CD4-positive, CD25-positive, alpha-beta regulatory T cell (primary cell): ENCODE measurements at regions not wholly inside any gene's neighbourhood (a gene's known extent, or its start where the extent isn't known, plus 50 kb on each side); places are given as distances from the start of the nearest gene placed in this dataset.
"Not testable (repeated sequence)": the region's sequence is repeated elsewhere in the genome, so short reads cannot be mapped to it uniquely, and the experiment has no call there.

ENCODE experiments used
- ATAC-seq, 2 donors: fragments of 150-1000 bp; cut with Tn5 transposase; one replicate each; pipeline ENCODE4 v1.10.0; 2021; ENCODE audit warnings: low read depth in 2 of 2, moderate number of reproducible peaks in 2 of 2, moderate library complexity in 1 of 2
- DNase-seq, 3 donors: peaks; one replicate each; pipeline versions ENCODE4 v3.0.0 to v3.0.0-alpha.2; 2012 to 2022; ENCODE audit warnings: mixed read lengths in 1 of 3
- H3K27ac ChIP-seq: one replicate; pipeline ENCODE4 v1.7.0; 2013; ENCODE audit warnings: mild to moderate bottlenecking, low read length; ENCODE audit not compliant: insufficient read depth, poor library complexity, severe bottlenecking
- H3K27me3 ChIP-seq: one replicate; pipeline ENCODE4 v1.7.0; 2013; ENCODE audit warnings: low read length; ENCODE audit not compliant: control insufficient read depth, insufficient read depth
- H3K36me3 ChIP-seq: one replicate; pipeline ENCODE4 v1.7.0; 2013; ENCODE audit warnings: mild to moderate bottlenecking, low read length, moderate library complexity; ENCODE audit not compliant: control insufficient read depth, insufficient read depth
- H3K4me1 ChIP-seq: 2 replicates; pipeline ENCODE4 v1.7.0; 2013; ENCODE audit warnings: mild to moderate bottlenecking, low read length; ENCODE audit not compliant: insufficient read depth, control insufficient read depth, poor library complexity, severe bottlenecking
- H3K4me3 ChIP-seq: one replicate; pipeline ENCODE4 v1.7.0; 2013; ENCODE audit warnings: low read depth, mild to moderate bottlenecking, low read length, moderate library complexity
- H3K9me3 ChIP-seq, 2 experiments: 1 replicate in 1 of 2; 2 replicates in 1 of 2; pipeline ENCODE4 v1.7.0; 2013; ENCODE audit warnings: low read length in 2 of 2, mild to moderate bottlenecking in 1 of 2, moderate library complexity in 1 of 2; ENCODE audit not compliant: control insufficient read depth in 2 of 2
- H3K27ac Mint-ChIP-seq, 3 donors: one replicate each; pipeline ENCODE4 v1.8.0; 2020 to 2022; ENCODE audit warnings: mild to moderate bottlenecking in 3 of 3, mixed read lengths in 3 of 3, moderate library complexity in 2 of 3
- H3K27me3 Mint-ChIP-seq: one replicate; pipeline ENCODE4 v1.8.0; 2022; ENCODE audit warnings: mild to moderate bottlenecking, mixed read lengths
- H3K36me3 Mint-ChIP-seq: one replicate; pipeline ENCODE4 v1.8.0; 2020; ENCODE audit warnings: mixed read lengths
- H3K4me1 Mint-ChIP-seq, 4 donors: one replicate each; pipeline ENCODE4 v1.8.0; 2020 to 2022; ENCODE audit warnings: mixed read lengths in 4 of 4, mild to moderate bottlenecking in 1 of 4
- H3K4me3 Mint-ChIP-seq, 4 donors: one replicate each; pipeline ENCODE4 v1.8.0; 2020 to 2022; ENCODE audit warnings: mild to moderate bottlenecking in 4 of 4, mixed read lengths in 4 of 4, moderate library complexity in 3 of 4
- H3K9me3 Mint-ChIP-seq, 7 donors: one replicate each; pipeline ENCODE4 v1.8.0; 2020 to 2022; ENCODE audit warnings: mixed read lengths in 7 of 7, mild to moderate bottlenecking in 3 of 7, moderate library complexity in 2 of 7

GRCh38 chr2:91843723-91844450 is 3027.3 kb upstream of the TEKT4 start:
- not testable (repeated sequence) for H3K27me3 ChIP-seq, H3K4me3 ChIP-seq, H3K36me3 Mint-ChIP-seq, H3K27ac ChIP-seq, H3K4me1 Mint-ChIP-seq, ATAC-seq, H3K4me3 Mint-ChIP-seq, H3K9me3 Mint-ChIP-seq, H3K36me3 ChIP-seq, H3K4me1 ChIP-seq, DNase-seq, H3K27ac Mint-ChIP-seq, H3K9me3 ChIP-seq
- peaks cover 10% of the 10 kb centered on the region for H3K27me3 Mint-ChIP-seq

- H3K36me3 Mint-ChIP-seq, H3K27ac Mint-ChIP-seq, H3K4me3 ChIP-seq, H3K4me3 Mint-ChIP-seq, ATAC-seq, H3K36me3 ChIP-seq, DNase-seq, H3K27ac ChIP-seq, H3K27me3 ChIP-seq, H3K4me1 Mint-ChIP-seq, H3K9me3 ChIP-seq, H3K4me1 ChIP-seq: not testable (repeated sequence)
- peaks cover 10% of the 10 kb centered on the region for H3K27me3 Mint-ChIP-seq
- H3K9me3 Mint-ChIP-seq = peaks cover 0 to 13% (median 0%) of the 10 kb centered on the region in 7 donors
These were observed 3026.8 kb upstream of the TEKT4 start for GRCh38 chr2:91844451-91844825.

GRCh38 chr2:91846388-91846787 is 3024.8 kb upstream of the TEKT4 start:
- H3K36me3 Mint-ChIP-seq, H3K4me1 Mint-ChIP-seq, H3K4me3 Mint-ChIP-seq, H3K27ac ChIP-seq, H3K27me3 ChIP-seq, DNase-seq, H3K27ac Mint-ChIP-seq, H3K4me1 ChIP-seq, H3K27me3 Mint-ChIP-seq, ATAC-seq, H3K9me3 ChIP-seq, H3K4me3 ChIP-seq, H3K36me3 ChIP-seq: not testable (repeated sequence)
- peaks cover 0 to 16% (median 0%) of the 10 kb centered on the region in 7 donors for H3K9me3 Mint-ChIP-seq

- not testable (repeated sequence) for H3K9me3 ChIP-seq, H3K27ac Mint-ChIP-seq, DNase-seq, H3K27ac ChIP-seq, H3K27me3 ChIP-seq, H3K4me1 ChIP-seq, H3K4me3 Mint-ChIP-seq, H3K4me1 Mint-ChIP-seq, H3K27me3 Mint-ChIP-seq, H3K4me3 ChIP-seq, H3K36me3 Mint-ChIP-seq, H3K36me3 ChIP-seq, ATAC-seq
- H3K9me3 Mint-ChIP-seq = peaks cover 0 to 16% (median 5%) of the 10 kb centered on the region in 7 donors
These were observed 3019.4 kb upstream of the TEKT4 start for GRCh38 chr2:91851689-91852420.

- not testable (repeated sequence) for H3K27me3 ChIP-seq, H3K27ac Mint-ChIP-seq, H3K36me3 ChIP-seq, ATAC-seq, H3K4me1 Mint-ChIP-seq, H3K36me3 Mint-ChIP-seq, H3K9me3 ChIP-seq, H3K4me1 ChIP-seq, H3K27ac ChIP-seq, H3K27me3 Mint-ChIP-seq, H3K4me3 ChIP-seq, H3K4me3 Mint-ChIP-seq, DNase-seq
- H3K9me3 Mint-ChIP-seq = peaks cover 0 to 12% (median 2%) of the 10 kb centered on the region in 7 donors
These were observed 3014.3 kb upstream of the TEKT4 start for GRCh38 chr2:91856971-91857370.

- H3K4me1 Mint-ChIP-seq, H3K4me3 ChIP-seq, H3K4me1 ChIP-seq, H3K27me3 Mint-ChIP-seq, H3K27ac Mint-ChIP-seq, H3K4me3 Mint-ChIP-seq, H3K36me3 ChIP-seq, H3K36me3 Mint-ChIP-seq, H3K9me3 ChIP-seq, ATAC-seq, H3K27ac ChIP-seq, DNase-seq, H3K27me3 ChIP-seq: not testable (repeated sequence)
- peaks cover 0 to 12% (median 2%) of the 10 kb centered on the region in 7 donors for H3K9me3 Mint-ChIP-seq
These were observed 3013.5 kb upstream of the TEKT4 start for GRCh38 chr2:91857711-91858110.

GRCh38 chr2:91871716-91872115 is 2999.5 kb upstream of the TEKT4 start:
- H3K27ac Mint-ChIP-seq, H3K36me3 Mint-ChIP-seq, H3K4me1 Mint-ChIP-seq, H3K4me1 ChIP-seq, ATAC-seq, H3K36me3 ChIP-seq, H3K27ac ChIP-seq, H3K4me3 ChIP-seq, DNase-seq, H3K4me3 Mint-ChIP-seq, H3K27me3 Mint-ChIP-seq, H3K9me3 ChIP-seq, H3K27me3 ChIP-seq: not testable (repeated sequence)
- H3K9me3 Mint-ChIP-seq = peaks cover 0 to 15% (median 2%) of the 10 kb centered on the region in 7 donors

GRCh38 chr2:91873416-91873815 is 2997.8 kb upstream of the TEKT4 start:
- H3K4me1 Mint-ChIP-seq, H3K27ac ChIP-seq, DNase-seq, H3K36me3 Mint-ChIP-seq, H3K4me3 ChIP-seq, H3K36me3 ChIP-seq, ATAC-seq, H3K27me3 ChIP-seq, H3K27ac Mint-ChIP-seq, H3K27me3 Mint-ChIP-seq, H3K4me1 ChIP-seq, H3K4me3 Mint-ChIP-seq, H3K9me3 ChIP-seq: not testable (repeated sequence)
- H3K9me3 Mint-ChIP-seq = peaks cover 0 to 15% (median 2%) of the 10 kb centered on the region in 7 donors
